GM21529 (cell line): ENCODE measurements at regions not wholly inside any gene's neighbourhood (a gene's known extent, or its start where the extent isn't known, plus 50 kb on each side); places are given as distances from the start of the nearest gene placed in this dataset.

ENCODE experiments used
- ATAC-seq: cut with Tn5 transposase; IDR thresholded peaks from one replicate; pipeline ENCODE4 v1.9.1; 2021; ENCODE audit not compliant: unreplicated experiment

DNA sequence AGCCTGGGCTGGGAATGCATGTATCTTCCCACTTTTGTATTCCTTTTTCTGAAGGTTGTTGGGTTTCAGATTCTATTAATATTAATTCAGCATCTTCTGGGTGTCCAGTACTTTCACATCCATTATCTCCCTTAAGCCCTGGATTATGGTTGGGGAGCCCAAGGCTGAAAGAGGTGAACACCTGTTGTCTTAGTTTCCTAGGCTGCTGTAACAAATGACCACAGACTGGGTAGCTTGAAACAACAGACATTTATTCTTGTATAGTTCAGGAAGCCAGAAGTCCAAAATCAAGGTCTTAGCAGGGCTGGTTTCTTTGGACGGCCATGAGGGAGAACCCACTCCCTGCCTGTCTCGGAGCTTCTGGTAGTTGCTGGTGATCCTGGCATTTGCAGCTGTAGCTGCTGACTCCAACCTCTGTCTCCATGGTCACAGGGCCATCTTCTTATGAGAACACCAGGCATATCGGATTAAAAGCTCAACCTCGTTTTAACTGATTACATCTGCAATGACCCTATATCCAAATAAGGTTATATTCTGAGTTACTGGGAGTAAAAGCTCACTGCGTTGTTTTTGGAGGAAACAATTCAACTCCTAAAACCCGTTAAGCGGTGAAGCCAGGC is 68.2 kb upstream of the CLMN start:
- no peak for ATAC-seq

GRCh38 chr14:95386536-95387095 is 66.9 kb upstream of the CLMN start:
- ATAC-seq, result no peak

- ATAC-seq, result no peak
These were observed 66.0 kb upstream of the CLMN start for GRCh38 chr14:95385701-95386100.

GRCh38 chr14:95382747-95383146 is 63.0 kb upstream of the CLMN start:
- no peak for ATAC-seq

GRCh38 chr14:95381726-95382125 is 62.0 kb upstream of the CLMN start:
- ATAC-seq, result no peak

DNA sequence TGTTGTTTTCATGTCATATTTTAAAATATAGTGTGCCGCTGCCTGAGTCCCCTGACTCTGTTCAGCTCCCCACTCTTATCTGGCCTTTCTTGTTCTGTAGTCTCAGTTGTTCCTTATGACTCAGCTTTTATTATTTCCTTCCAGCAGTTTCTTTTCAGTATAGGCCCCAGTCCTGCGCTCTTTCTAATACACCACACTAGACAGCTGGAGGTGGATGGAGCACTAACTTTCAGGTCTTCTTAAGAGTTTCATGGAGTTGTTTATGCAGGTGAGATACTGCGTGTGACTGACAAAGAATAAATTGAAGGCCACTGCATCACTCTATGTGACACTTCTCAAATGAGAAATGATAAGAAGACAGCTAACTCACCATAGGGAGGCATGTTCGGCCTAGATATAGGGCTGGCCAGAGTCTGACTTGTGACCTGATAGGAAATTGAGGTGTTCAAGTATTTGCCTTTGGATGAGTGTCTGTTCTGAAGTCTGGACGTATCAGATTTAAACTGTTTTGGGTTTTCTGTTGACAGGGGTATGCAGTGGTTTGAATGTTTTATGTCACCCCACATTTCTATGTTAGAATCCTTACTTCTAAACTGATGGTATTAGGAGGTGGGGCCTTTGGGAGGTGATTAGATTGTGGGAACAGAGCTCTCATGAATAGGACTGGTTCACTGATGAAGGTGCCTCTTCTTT is 60.8 kb upstream of the CLMN start:
- ATAC-seq, result no peak

DNA sequence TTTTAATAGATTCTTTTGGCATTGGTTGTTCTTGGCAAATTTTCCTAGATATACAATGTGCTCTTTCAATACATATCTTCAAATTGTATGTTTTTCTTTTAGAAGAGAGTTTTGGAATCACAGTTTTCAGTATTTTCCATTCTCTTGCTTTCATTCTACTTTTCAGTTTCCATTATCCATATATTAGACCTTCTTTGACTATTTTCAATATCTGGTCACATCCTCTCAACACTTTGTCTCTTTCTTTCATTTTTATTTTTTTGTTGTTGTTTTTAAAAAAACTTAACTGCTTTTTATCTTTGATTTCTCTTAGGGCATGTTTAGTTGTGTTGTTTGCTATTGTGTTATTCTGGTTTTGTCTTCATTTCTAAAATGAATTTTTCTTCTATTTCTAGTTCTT is 59.9 kb upstream of the CLMN start:
- ATAC-seq, result no peak

DNA sequence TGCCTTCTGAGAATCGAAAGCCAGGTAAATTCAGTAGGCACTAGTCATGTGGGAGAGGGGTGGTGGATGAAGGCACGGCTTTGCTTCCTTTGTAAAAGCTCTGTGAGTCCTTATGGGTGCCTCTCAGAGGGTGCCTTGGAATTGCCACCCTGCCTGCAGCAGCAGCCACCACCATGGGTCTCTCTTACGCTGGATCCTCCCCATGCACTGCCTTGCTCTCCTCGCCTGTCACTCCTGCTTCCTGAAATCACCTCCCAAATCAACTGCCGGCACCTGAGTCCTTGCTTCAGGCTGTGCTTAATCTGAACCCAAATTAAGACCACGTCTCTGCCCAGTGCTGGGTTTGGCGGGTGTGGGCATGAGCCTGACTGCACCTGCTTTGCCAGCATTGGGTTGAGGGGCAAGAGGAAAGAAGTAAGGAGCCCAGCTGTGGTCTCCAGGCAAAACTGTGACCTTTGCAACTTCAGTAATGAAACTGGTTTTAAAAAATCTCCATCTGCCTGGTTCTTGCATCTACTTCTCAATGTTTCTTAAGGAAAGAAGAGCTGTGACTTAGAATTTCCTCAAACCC is 55.9 kb upstream of the CLMN start:
- no peak for ATAC-seq

- no peak for ATAC-seq
These were observed 54.7 kb upstream of the CLMN start for GRCh38 chr14:95374239-95374997.

DNA sequence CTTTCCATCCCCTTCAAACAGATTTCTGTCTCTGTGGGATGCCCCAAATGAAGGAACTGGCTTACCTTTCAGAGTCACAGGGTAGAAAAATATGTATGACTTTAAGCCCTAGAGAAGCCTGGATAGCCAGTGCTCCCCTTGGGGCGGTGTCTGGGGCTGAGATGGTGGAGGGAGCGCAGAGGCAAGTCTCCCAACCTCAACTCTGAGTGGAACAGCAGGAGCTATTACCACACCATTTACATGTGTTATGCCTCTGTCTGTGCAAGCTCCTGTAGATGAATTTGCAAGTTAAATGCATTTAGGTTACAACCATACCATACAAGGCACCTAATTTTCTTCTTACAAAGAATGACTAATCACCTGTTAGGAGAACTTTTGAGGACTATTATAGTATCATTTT is 50.4 kb upstream of the CLMN start:
- no peak for ATAC-seq
